AG09309 (cell line): ENCODE measurements at regions not wholly inside any gene's neighbourhood (a gene's known extent, or its start where the extent isn't known, plus 50 kb on each side); places are given as distances from the start of the nearest gene placed in this dataset.

Experiments
- DNase-seq: peaks from one replicate; pipeline ENCODE4 v3.0.0-alpha.2; 2010; ENCODE audit warnings: low read depth
- H3K4me3 ChIP-seq: 2 replicates; pipeline ENCODE4 v1.5.1; 2011; ENCODE audit warnings: mild to moderate bottlenecking, low read depth, low read length, moderate library complexity; ENCODE audit not compliant: control insufficient read depth
- CTCF ChIP-seq: IDR thresholded peaks from 2 replicates; pipeline ENCODE4 v1.5.1; 2011; ENCODE audit warnings: mild to moderate bottlenecking, low read depth, low read length, inconsistent platforms; ENCODE audit not compliant: insufficient read depth, control insufficient read depth; ENCODE audit errors: missing control alignments

- no peak for TF ChIP-seq CTCF
Observed at GRCh38 chr3:127384717-127385539, 97.1 kb upstream of the PRR20G start.

GRCh38 chr3:127383656-127384179, 95.9 kb upstream of the PRR20G start:
- no peak for TF ChIP-seq CTCF
- DNase-seq, result no peak
- H3K4me3 ChIP-seq, result no peak overlapping the region

More at GRCh38 chr3:127384717-127385539, 97.1 kb upstream of the PRR20G start:
- no peak overlapping the region for H3K4me3 ChIP-seq
- DNase-seq, result no peak

- no peak overlapping the region for H3K4me3 ChIP-seq
- DNase-seq, result no peak
- no peak for TF ChIP-seq CTCF
Observed at GRCh38 chr3:127377801-127378655, 90.2 kb upstream of the PRR20G start.

- TF ChIP-seq CTCF, result no peak
Observed at GRCh38 chr3:127375151-127375930, 87.5 kb upstream of the PRR20G start.

GRCh38 chr3:127374086-127375010, 86.5 kb upstream of the PRR20G start:
- DNase-seq, result no peak

More at GRCh38 chr3:127375151-127375930, 87.5 kb upstream of the PRR20G start:
- no peak overlapping the region for H3K4me3 ChIP-seq
- no peak for DNase-seq

More at GRCh38 chr3:127374086-127375010, 86.5 kb upstream of the PRR20G start:
- no peak overlapping the region for H3K4me3 ChIP-seq
- peak; percentile 51 for TF ChIP-seq CTCF
